K562 (cell line): ENCODE measurements at regions not wholly inside any gene's neighbourhood (a gene's known extent, or its start where the extent isn't known, plus 50 kb on each side); places are given as distances from the start of the nearest gene placed in this dataset.
A peak's percentile ranks its signal among the peaks of the same experiment; 100 is the strongest.

Experiments
- ATAC-seq: fragments of 200-7000 bp; cut with Tn5 transposase; 3 replicates; pipeline ENCODE4 v1.9.1; 2020; ENCODE audit warnings: moderate library complexity
- BruUV-seq: library from RNA; stranded (reverse); fragments of 400-500 nt; replicated peaks from 2 replicates; lab custom pipeline; 2021; lab: Mats Ljungman, UMichigan
- CTCF ChIA-PET: fragments of 300-600 bp; formaldehyde crosslinking; extraction: SDS; loops from one replicate; lab custom pipeline; 2021; ENCODE audit warnings: low intra/inter-chr PET ratio; lab: Yijun Ruan, JAX
- POLR2A ChIA-PET: fragments of 300-600, 350-650 bp; sonication (Branson Sonifier 250); formaldehyde crosslinking; extraction: SDS; loops from one replicate; lab custom pipeline; 2021; ENCODE audit warnings: antibody characterized with exemption, inconsistent platforms; lab: Yijun Ruan, JAX
- DNase-seq, 4 experiments: peaks; one replicate each; pipeline versions ENCODE4 v3.0.0 to v3.0.0-alpha.2; 2011 to 2018; ENCODE audit warnings: low spot score in 3 of 4, mixed read lengths in 3 of 4; ENCODE audit errors: extremely low read depth in 1 of 4
- FAIRE-seq: peaks from 2 replicates; lab custom pipeline; 2011; peaks lifted over from hg19 to GRCh38; lab: Jason Lieb, UNC
- H2AFZ ChIP-seq: 2 replicates; pipeline ENCODE4 v1.6.0; 2011; ENCODE audit warnings: low read depth, low read length, control low read depth, inconsistent platforms
- H3K27ac ChIP-seq: fragments of 200-600 bp; 3 replicates; pipeline ENCODE4 v1.8.0; 2011; ENCODE audit warnings: low read depth, mild to moderate bottlenecking, control low read depth, inconsistent platforms, low read length, moderate library complexity, mixed read lengths; ENCODE audit errors: extremely low read depth
- H3K27me3 ChIP-seq, 2 experiments: fragments of 300-600 bp in 1 of 2; 2 replicates in 1 of 2; 3 replicates in 1 of 2; pipeline versions ENCODE4 v1.6.0 to v1.8.0; 2011; ENCODE audit warnings: inconsistent platforms in 2 of 2, low read length in 2 of 2, mild to moderate bottlenecking in 1 of 2, mixed read lengths in 1 of 2, moderate library complexity in 1 of 2; ENCODE audit not compliant: control insufficient read depth in 2 of 2, insufficient read depth in 2 of 2
- H3K36me3 ChIP-seq: fragments of 300-600 bp; 3 replicates; pipeline ENCODE4 v1.8.0; 2011; ENCODE audit warnings: mild to moderate bottlenecking, low read length, inconsistent platforms; ENCODE audit not compliant: control insufficient read depth, insufficient read depth
- H3K4me1 ChIP-seq, 2 experiments: fragments of 200-600 bp in 1 of 2; replicated peaks in 1 of 2; 2 replicates in 1 of 2; 3 replicates in 1 of 2; pipeline versions ENCODE4 v1.5.1 to v1.8.0; 2011; ENCODE audit warnings: inconsistent platforms in 2 of 2, low read length in 2 of 2, mild to moderate bottlenecking in 1 of 2, mixed read lengths in 1 of 2, moderate library complexity in 1 of 2; ENCODE audit not compliant: control insufficient read depth in 2 of 2, insufficient read depth in 2 of 2
- H3K4me2 ChIP-seq: 2 replicates; pipeline ENCODE4 v1.6.1; 2011; ENCODE audit warnings: low read length, control low read depth, inconsistent platforms, mixed read lengths; ENCODE audit not compliant: insufficient read depth
- H3K4me3 ChIP-seq: fragments of 200-600 bp; sonication (generic), shearing (Covaris generic); 2 replicates; pipeline ENCODE4 v1.5.1; 2016; ENCODE audit warnings: control low read depth, inconsistent platforms
- H3K79me2 ChIP-seq: fragments of 200-600 bp; 3 replicates; pipeline ENCODE4 v1.8.0; 2011; ENCODE audit warnings: low read length, inconsistent platforms; ENCODE audit not compliant: control insufficient read depth, insufficient read depth
- H3K9ac ChIP-seq, 2 experiments: 2 replicates each; pipeline versions ENCODE4 v1.6.0 to v1.6.1; 2011; ENCODE audit warnings: low read depth in 2 of 2, low read length in 2 of 2, control low read depth in 1 of 2, inconsistent platforms in 1 of 2, mild to moderate bottlenecking in 1 of 2, mixed read lengths in 1 of 2; ENCODE audit not compliant: insufficient read depth in 1 of 2
- H3K9me1 ChIP-seq: one replicate; pipeline ENCODE4 v1.6.0; 2011; ENCODE audit warnings: inconsistent platforms, mild to moderate bottlenecking, low read length, moderate library complexity; ENCODE audit not compliant: control insufficient read depth, insufficient read depth
- H3K9me3 ChIP-seq: replicated peaks from 2 replicates; pipeline ENCODE4 v1.5.1; 2011; ENCODE audit warnings: low read depth, low read length, inconsistent platforms; ENCODE audit not compliant: control insufficient read depth, insufficient read depth
- H4K20me1 ChIP-seq: replicated peaks from 2 replicates; pipeline ENCODE4 v1.6.1; 2011; ENCODE audit warnings: low read length, inconsistent platforms, mixed read lengths; ENCODE audit not compliant: control insufficient read depth, insufficient read depth
- COPS2 ChIP-seq: fragments of 450-650 bp; conservative IDR thresholded peaks from 2 replicates; pipeline ENCODE4 v1.6.1; 2016; ENCODE audit warnings: mild to moderate bottlenecking, moderate library complexity
- FOS ChIP-seq: IDR thresholded peaks from 3 replicates; pipeline ENCODE4 v1.6.1; 2011; ENCODE audit not compliant: insufficient read length; ENCODE audit errors: extremely low read depth
- PCBP1 ChIP-seq: fragments of 200-400 bp; formaldehyde crosslinking; IDR thresholded peaks from 2 replicates; pipeline ENCODE4 v1.6.1; 2018; ENCODE audit warnings: mild to moderate bottlenecking, low read depth, low read length; ENCODE audit not compliant: poor library complexity, severe bottlenecking
- PYGO2 ChIP-seq: fragments of 450-650 bp; IDR thresholded peaks from 2 replicates; pipeline ENCODE4 v1.6.1; 2016; ENCODE audit warnings: mild to moderate bottlenecking, missing genetic modification characterization, moderate library complexity, missing compliant biosample characterization
- SPI1 ChIP-seq: IDR thresholded peaks from 2 replicates; pipeline ENCODE4 v1.6.1; 2011; ENCODE audit warnings: low read depth, low read length, control low read depth, borderline replicate concordance
- ZNF24 ChIP-seq: fragments of 450-650 bp; IDR thresholded peaks from 2 replicates; pipeline ENCODE4 v1.6.1; 2016
- ZNF347 ChIP-seq: fragments of 450-650 bp; formaldehyde crosslinking; IDR thresholded peaks from 2 replicates; pipeline ENCODE4 v1.4.0; 2020; ENCODE audit warnings: low read depth, mild to moderate bottlenecking, moderate library complexity
- ZNF766 ChIP-seq: fragments of 200-800 bp; sonication (Bioruptor generic); conservative IDR thresholded peaks from 2 replicates; pipeline ENCODE4 v1.6.1; 2016; ENCODE audit warnings: missing genetic modification characterization, missing compliant biosample characterization
- WGBS: fragments of 100-300 bp; shearing (Covaris generic); methylation state at CpG from one replicate; pipeline ENCODE4 v1.1.6; 2016; ENCODE audit warnings: low coverage, mixed read lengths; ENCODE audit not compliant: insufficient coverage; ENCODE audit errors: missing lambda C conversion rate; 5-methylcytosine and 5-hydroxymethylcytosine counted together
- in situ Hi-C: fragments of 300-500 bp; cut with MboI; formaldehyde crosslinking; loops from 4 replicates; pipeline ENCODE4 v1.15.0; 2018; ENCODE audit warnings: inconsistent platforms, mixed read lengths
- intact Hi-C: fragments of 100-400 bp; cut with micrococcal nuclease; formaldehyde crosslinking; loops from 2 replicates; pipeline ENCODE4 v1.14.2; 2022

DNA sequence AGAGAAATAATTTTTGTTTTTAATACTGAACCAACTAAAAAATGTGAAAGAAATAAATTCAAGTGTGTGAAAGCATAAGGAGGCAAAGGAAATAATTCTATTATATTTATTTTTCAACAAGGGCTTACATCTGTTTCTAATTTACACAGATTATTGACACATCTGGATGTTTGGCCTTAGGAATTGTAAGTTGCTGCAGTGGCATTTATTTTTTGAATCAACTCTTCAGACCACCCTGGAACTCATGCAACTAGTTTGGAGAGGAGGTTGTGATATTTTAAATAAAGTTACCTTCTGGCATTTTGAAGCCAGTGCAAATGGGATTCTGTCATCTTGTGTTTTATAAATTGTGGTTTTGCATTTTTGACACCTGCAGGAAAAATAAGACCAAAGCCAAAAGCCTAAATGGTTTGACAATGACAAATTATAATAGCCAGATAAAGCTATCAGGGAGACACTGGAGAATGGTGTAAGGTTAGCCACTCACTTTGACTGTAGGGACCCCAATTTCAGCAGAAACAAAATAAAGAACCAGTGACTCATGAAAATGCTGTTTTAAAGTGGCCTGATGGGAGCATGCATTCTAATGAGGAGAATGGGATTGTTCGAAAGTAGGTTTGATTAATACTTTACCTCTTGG lies 192.9 kb downstream of the KLF5 start:
- no peak for FAIRE-seq
- Histone ChIP-seq H3K4me1 (no peaks in the 10 kb centered on the region), H2AFZ (no peak overlapping the region), H3K4me2 (no peak overlapping the region), H3K27ac (no peak overlapping the region), H4K20me1 (no peaks in the 10 kb centered on the region), H3K79me2 (no peaks in the 10 kb centered on the region), H3K36me3 (no peaks in the 10 kb centered on the region), H3K9ac (no peak overlapping the region), H3K4me3 (no peak overlapping the region), H3K27me3 (no peaks in the 10 kb centered on the region), H3K9me3 (no peaks in the 10 kb centered on the region), H3K9me1 (no peaks in the 10 kb centered on the region)
- intact Hi-C loops (no loop called here), in situ Hi-C loops (no loop called here)
- BruUV-seq, result no TSS peak
- ATAC-seq, result no peak
- POLR2A ChIA-PET, result no interaction called here
- CTCF ChIA-PET, result no interaction called here
- TF ChIP-seq ZNF24 (no peak), PCBP1 (no peak), ZNF766 (CRISPR knock-in tag) (no peak), FOS (no peak), PYGO2 (tag) (no peak), ZNF347 (CRISPR knock-in tag) (no peak)
- no peak for DNase-seq
- 0% methylated on average over 1 of the region's 1 CpG for WGBS

DNA sequence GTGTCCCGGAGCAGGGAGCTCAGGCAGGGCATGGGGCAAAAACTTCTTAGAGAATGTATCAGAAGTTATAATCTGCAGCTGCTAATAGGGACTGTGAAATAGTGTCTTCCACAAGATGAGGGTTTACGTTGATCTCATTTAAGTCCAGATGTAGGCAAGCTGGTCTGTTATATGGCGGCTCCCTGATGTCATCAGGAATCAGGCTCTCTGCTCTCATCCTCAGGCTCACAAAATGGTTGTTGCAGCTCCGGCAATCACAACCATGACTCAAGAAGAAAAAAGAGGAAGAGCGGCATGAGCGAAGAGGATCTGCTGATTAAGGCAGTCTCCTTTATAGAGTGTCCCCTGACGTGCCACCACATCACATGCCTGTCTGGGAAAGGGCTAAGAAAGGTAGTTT lies 191.3 kb downstream of the KLF5 start:
- no peak for DNase-seq
- no peaks in the 10 kb centered on the region for H3K4me1 ChIP-seq
- WGBS, result 7% methylated on average over 3 of the region's 7 CpGs
- in situ Hi-C loops, result no loop called here
- no peaks in the 10 kb centered on the region for H3K9me3 ChIP-seq
- no peak for FAIRE-seq
- TF ChIP-seq SPI1 (peak; percentile 35; the same call in 1 of the 2 replicates), COPS2 (no peak)
- TF ChIP-seq, all 486 proteins: peak for 1
- H3K36me3 ChIP-seq, result no peaks in the 10 kb centered on the region
- no peak overlapping the region for H3K9ac ChIP-seq
- CTCF ChIA-PET, result no interaction called here
- no peak overlapping the region for H2AFZ ChIP-seq
- BruUV-seq, result no TSS peak
- no peak overlapping the region for H3K4me2 ChIP-seq
- no peaks in the 10 kb centered on the region for H3K27me3 ChIP-seq
- POLR2A ChIA-PET, result no interaction called here
- no peak for ATAC-seq
- H3K27ac ChIP-seq, result no peak overlapping the region
- no peaks in the 10 kb centered on the region for H3K79me2 ChIP-seq
- no peak overlapping the region for H3K4me3 ChIP-seq
- H4K20me1 ChIP-seq, result no peaks in the 10 kb centered on the region
- intact Hi-C loops, result no loop called here
- H3K9me1 ChIP-seq, result no peaks in the 10 kb centered on the region
